HG03139 (cell line): ENCODE measurements at regions not wholly inside any gene's neighbourhood (a gene's known extent, or its start where the extent isn't known, plus 50 kb on each side); places are given as distances from the start of the nearest gene placed in this dataset.
"Not testable (repeated sequence)": the region's sequence is repeated elsewhere in the genome, so short reads cannot be mapped to it uniquely, and the experiment has no call there.

Source experiments
- ATAC-seq: cut with Tn5 transposase; IDR thresholded peaks from one replicate; pipeline ENCODE4 v1.9.1; 2021; ENCODE audit not compliant: unreplicated experiment

- ATAC-seq: not testable (repeated sequence)
These were observed 142.0 kb upstream of the ZNF469 start for GRCh38 chr16:88240776-88241175.

GRCh38 chr16:88241404-88242311 is 141.1 kb upstream of the ZNF469 start:
- ATAC-seq: not testable (repeated sequence)

DNA sequence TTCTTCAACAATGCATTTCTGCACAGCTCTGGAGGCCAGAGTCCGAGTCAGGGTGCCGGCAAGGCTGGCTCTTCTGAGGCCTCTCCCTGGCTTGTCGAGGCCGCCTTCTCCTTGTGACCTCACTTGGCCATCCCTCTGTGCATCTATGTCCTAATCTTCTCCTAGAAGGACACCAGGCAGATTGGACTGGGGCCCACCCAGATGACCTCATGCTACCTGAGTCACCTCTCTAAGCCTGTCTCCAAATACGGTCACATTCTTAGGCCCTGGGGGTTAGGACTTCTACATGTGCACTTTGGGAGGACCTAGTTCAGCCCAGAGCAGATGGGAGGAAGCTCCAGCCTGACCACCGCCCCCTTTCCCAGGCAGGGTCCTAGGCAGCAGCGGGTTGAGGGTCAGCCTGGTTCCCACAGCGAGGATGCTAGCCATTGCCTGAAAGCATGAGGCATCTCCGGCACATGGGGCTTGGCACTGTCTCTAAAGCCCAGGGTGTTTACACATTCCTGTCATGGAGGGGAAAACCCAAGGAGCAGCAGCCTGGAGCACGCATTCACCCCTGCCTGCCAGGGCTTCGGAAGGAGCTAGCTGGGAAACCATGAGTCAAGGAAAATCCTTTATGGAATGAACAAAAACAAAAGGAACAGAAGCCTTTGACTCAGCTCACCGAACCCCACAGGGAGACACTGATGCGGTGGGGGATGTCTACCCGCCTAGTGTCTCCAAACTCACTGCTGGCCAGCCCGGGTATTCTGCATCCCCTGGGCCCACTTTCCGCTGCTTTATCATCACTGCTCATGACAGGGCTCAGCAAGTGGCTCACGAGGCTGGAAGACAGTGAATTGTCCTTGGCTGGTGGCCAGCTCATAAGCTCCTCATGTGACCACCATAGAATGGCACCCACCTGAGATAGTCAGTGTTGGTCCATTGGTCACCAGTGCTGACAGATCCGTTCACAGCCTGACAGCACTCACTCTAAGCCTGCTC is 140.2 kb upstream of the ZNF469 start:
- ATAC-seq: not testable (repeated sequence)

DNA sequence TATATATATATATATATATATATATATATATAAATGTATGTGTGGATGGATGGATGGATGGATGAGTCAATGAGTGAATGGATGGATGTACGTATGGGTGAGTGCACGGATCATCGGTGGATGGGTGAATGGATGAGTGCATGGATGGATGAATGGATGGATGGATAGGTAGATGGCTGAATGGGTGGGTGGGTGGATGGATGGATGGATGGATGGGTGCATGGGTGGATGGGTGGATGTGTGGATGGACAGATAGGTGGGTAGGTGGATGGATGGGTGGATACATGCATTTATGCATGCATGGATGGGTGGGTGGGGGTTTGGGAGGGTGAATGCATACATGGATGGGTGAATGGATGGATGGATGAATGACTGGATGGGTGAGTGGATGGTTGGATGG is 138.8 kb upstream of the ZNF469 start:
- not testable (repeated sequence) for ATAC-seq

DNA sequence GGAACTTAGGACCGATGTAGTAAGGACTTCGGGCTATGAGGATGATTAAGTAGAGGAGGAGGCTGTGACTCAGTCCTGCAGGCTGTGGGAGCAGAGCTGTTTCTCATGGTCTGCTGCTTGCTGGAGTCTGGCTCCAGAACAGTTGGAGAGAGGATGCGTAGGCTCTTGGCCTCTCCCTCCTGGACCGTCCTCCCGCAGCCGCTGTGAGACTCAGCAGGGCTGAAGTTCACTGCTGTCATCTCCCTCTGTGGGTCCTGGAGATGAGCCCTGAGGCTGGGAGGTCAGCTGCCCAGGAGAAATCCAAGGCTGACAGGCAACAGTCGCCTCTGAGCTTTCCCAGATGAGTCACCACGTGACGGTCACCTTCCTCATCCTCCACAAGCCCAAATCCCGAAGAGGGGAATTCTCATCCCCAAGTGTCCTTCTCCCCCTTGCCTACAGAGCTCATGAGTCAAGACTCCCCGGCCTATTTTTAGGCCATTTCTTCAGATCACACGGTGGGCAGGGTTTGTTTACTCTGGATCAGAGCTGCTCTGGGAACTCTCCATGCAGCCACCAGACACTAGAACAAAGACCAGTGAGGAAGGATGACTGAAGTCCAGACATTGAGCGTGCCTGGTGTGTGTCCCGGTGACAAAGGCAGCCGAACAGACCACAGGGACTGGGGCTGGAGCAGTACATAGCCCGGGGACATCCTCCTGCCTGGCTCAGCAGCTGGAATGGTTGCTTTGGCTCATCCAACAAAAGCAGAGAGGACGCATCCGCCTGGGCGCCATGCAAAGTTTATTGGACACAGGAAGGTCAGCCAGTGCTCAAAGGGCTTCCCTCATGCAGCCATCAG is 137.3 kb upstream of the ZNF469 start:
- ATAC-seq: not testable (repeated sequence)

GRCh38 chr16:88246955-88247582 is 135.7 kb upstream of the ZNF469 start:
- ATAC-seq: not testable (repeated sequence)

DNA sequence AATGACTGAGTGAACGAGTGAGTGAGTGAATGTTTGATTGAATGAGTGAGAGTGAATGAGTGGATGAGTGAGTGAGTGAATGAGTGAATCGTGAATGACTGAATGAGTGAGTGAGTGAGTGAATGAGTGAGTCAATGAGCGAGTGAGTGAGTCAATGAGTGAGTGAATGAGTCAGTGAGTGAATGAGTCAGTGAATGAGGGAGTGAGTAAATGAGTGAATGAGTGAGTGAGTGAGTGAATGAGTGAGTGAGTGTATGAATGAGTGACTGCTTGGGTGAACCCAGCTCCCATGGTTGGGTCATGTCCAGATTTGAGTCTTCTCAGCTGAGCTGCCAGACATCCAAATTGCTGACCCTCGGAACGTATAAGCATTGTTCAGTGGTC is 135.2 kb upstream of the ZNF469 start:
- ATAC-seq: not testable (repeated sequence)

DNA sequence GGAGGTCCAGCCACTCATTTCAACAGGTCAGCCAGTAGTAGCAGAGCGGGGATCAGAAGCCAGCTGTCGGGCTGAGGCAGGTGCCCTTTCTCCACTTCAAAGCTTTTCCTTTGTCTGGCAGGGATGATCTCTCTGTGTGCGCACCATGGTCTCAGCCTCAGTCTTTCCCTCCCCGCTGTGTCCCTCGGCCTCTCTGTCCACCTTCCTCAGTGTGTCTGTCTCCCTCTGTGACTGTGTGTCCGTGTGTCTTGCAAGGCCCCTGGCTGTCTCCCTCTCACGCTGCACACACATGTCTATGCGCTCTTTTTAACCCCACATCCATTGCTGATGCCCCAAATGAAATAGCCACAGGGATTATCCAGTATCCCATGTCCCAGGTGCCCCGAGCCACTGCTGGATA is 134.0 kb upstream of the ZNF469 start:
- not testable (repeated sequence) for ATAC-seq

DNA sequence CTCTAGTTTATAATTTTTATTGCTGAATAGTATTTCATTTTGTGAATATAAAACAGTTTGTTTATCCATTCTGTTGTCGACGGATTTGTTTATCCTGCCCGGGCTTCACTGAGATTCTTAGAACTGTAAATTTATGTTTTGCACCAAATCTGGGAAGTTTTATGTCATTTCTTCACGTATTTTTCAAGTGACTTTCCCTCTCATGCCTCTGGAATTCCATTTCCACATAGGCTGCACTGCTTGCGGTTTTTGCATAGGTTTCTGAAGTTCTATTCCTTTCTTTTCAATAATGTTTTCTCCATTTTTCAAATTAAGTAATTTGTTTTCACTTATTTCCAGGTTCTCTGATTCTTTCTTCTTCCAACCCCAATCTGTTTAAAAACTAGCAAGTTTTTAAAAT is 132.4 kb upstream of the ZNF469 start:
- ATAC-seq: not testable (repeated sequence)

- ATAC-seq: not testable (repeated sequence)
These were observed 130.5 kb upstream of the ZNF469 start for GRCh38 chr16:88252057-88252794.

DNA sequence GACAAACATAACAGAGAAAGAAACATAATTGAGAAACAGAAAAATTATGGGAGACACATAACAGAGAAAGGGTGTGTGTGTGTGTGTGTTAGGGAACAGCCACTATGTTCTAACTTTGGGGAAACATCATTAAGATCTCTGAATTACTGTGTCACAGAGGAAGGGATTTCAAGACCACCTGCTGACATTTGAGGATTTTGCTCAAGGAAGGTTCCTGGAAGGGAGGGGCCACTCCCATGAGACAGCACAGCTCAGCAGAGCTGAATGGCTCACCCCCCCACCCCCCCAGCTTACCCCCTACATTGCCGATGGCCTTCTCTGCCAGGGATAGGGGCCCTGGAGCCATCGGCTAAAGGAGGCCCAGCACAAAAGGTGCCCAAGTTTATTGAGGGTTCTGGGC is 124.6 kb upstream of the ZNF469 start:
- ATAC-seq: not testable (repeated sequence)

GRCh38 chr16:88258764-88259525 is 123.8 kb upstream of the ZNF469 start:
- not testable (repeated sequence) for ATAC-seq

DNA sequence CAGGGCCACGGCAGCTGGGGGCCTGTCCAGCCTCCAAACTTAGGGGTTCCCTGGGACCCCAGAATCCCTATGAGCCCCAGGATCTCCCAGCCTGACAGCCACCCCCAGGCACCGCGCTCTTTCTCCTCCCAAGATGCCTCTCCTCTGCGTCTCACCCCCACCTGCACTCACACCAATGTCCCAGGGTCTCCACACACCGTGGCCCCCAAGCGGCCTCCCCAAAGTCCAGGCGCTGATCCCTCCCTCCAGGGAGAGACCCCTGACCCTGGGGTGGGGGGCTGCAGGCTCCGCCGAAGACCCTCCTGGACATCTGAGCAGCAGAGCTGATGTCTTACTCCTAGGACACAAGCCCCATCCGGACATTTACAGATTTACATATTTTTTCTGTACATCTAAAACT is 123.2 kb upstream of the ZNF469 start:
- not testable (repeated sequence) for ATAC-seq

DNA sequence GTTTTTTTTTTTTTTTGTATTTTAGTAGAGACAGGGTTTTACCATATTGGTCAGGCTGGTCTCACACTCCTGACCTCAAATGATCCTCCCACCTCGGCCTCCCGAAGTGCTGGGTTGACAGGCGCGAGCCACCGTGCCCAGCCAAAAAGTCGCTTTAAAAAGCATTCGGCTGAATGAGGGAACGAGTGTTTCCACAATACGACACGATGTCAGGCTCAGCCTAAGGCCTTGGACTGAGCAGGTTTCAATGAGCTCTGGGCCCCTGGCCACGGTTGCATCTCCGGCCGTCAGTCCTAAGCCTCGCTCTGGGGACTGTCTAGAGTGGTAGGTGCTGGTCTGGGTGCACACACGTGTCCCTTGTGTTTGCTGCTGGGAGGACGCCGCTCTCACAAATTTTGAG is 122.6 kb upstream of the ZNF469 start:
- ATAC-seq: not testable (repeated sequence)

DNA sequence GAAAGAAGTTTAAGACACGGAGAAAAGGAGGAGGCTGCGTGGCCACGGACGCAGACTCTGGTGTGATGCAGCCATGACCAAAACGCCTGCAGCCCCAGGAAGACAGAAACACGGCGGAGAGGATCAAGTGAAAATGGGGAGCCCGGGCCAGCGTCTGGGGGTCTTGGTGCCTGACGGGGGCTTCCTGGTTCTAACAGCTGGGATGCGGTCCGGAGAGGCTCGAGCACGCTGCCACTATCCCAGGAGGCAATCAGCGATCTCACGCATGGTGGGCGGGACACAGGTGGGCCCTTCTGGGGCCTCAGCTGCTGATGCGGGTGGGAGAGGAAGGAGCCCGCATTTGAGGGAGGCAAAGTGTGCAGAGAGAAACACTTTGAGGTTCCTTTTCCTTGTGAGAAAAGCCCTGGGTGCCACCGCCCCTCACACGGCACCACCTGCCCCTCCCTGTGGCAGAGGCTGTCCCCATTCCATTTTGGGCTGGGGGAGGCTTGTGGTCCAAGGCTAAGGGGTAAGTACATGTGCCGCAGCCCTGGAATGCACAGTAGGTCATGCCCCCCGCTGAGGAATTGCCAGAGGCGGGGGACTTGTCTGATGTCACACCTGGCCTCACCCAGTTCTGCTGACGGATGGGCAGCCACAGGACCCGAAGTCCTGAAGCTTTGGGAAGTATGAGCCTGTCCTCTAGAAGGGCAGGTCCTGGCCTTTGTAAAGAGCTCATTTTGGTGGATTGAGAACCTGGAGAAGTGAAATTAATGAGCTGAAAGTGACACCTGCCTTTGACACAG is 121.7 kb upstream of the ZNF469 start:
- ATAC-seq: not testable (repeated sequence)

- not testable (repeated sequence) for ATAC-seq
These were observed 120.7 kb upstream of the ZNF469 start for GRCh38 chr16:88261814-88262605.
